Fibroblast of the aortic adventitia (primary cell): ENCODE measurements at regions not wholly inside any gene's neighbourhood (a gene's known extent, or its start where the extent isn't known, plus 50 kb on each side); places are given as distances from the start of the nearest gene placed in this dataset.
"Not testable (repeated sequence)": the region's sequence is repeated elsewhere in the genome, so short reads cannot be mapped to it uniquely, and the experiment has no call there.

Experiments used
- DNase-seq: peaks from one replicate; pipeline ENCODE4 v3.0.0-alpha.2; 2010; ENCODE audit warnings: low read depth
- H3K4me3 ChIP-seq: 2 replicates; pipeline ENCODE4 v1.5.1; 2011; ENCODE audit warnings: low read depth, mild to moderate bottlenecking, control low read depth, low read length, moderate library complexity
- CTCF ChIP-seq: IDR thresholded peaks from 2 replicates; pipeline ENCODE4 v1.5.1; 2011; ENCODE audit warnings: mild to moderate bottlenecking, low read length, control low read depth, inconsistent platforms; ENCODE audit not compliant: insufficient read depth

GRCh38 chr19:28594737-28595136, 618.2 kb downstream of the UQCRFS1 start:
- no peak overlapping the region for H3K4me3 ChIP-seq
- TF ChIP-seq CTCF, result no peak
- no peak for DNase-seq

GRCh38 chr19:28589991-28590411, 623.0 kb downstream of the UQCRFS1 start:
- not testable (repeated sequence) for DNase-seq, H3K4me3 ChIP-seq

- no peak for TF ChIP-seq CTCF
- H3K4me3 ChIP-seq, result no peak overlapping the region
- no peak for DNase-seq
Observed at GRCh38 chr19:28586474-28586873, 626.5 kb downstream of the UQCRFS1 start.

GRCh38 chr19:28585796-28586195, 627.2 kb downstream of the UQCRFS1 start:
- no peak overlapping the region for H3K4me3 ChIP-seq
- TF ChIP-seq CTCF, result no peak
- DNase-seq, result no peak

GRCh38 chr19:28583713-28584112, 629.2 kb downstream of the UQCRFS1 start:
- DNase-seq, result no peak
- H3K4me3 ChIP-seq, result no peak overlapping the region
- TF ChIP-seq CTCF, result no peak

- no peak for TF ChIP-seq CTCF
- H3K4me3 ChIP-seq, result no peak overlapping the region
- DNase-seq, result no peak
Observed at GRCh38 chr19:28583242-28583641, 629.7 kb downstream of the UQCRFS1 start.

GRCh38 chr19:28582796-28583195, 630.2 kb downstream of the UQCRFS1 start:
- TF ChIP-seq CTCF, result no peak
- H3K4me3 ChIP-seq, result no peak overlapping the region
- DNase-seq, result no peak
